Keratinocyte (primary cell): ENCODE measurements at regions not wholly inside any gene's neighbourhood (a gene's known extent, or its start where the extent isn't known, plus 50 kb on each side); places are given as distances from the start of the nearest gene placed in this dataset.

Experiments used
- EZH2 ChIP-seq: IDR thresholded peaks from one replicate; pipeline ENCODE4 v1.6.1; 2012; ENCODE audit warnings: inconsistent platforms, mild to moderate bottlenecking, low read length, moderate library complexity
- TF ChIP-seq, protein P1 (sequence below), 3 experiments: IDR thresholded peaks in 1 of 3; conservative IDR thresholded peaks in 1 of 3; optimal IDR thresholded peaks in 1 of 3; 2 replicates in 2 of 3; 3 replicates in 1 of 3; pipeline versions ENCODE3 to v1.5.1; 2011; ENCODE audit warnings: low read length in 3 of 3, mild to moderate bottlenecking in 3 of 3, moderate library complexity in 2 of 3, control low read depth in 1 of 3, inconsistent platforms in 1 of 3; ENCODE audit not compliant: insufficient read depth in 2 of 3; ENCODE audit errors: extremely low read depth in 1 of 3

DNA sequence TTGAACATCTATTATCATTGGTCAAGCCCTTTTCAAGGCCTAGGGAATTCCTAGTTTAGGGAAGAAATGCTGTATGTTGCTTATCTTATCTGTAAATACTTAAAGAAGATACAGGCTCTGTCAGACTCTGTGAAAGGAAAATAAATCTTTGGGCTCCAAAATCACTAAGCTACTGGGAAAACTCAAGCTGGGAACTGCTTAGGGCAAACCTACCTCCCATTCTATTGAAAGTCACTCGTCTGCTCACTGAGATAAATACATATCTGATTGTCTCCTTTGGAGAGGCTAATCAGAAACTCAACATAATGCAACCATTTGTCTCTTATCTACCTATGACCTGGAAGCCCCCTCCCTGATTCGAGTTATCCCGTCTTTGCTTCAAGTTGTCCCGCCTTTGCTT lies 108.6 kb upstream of the NDST4 start:
- TF ChIP-seq, protein P1, sequence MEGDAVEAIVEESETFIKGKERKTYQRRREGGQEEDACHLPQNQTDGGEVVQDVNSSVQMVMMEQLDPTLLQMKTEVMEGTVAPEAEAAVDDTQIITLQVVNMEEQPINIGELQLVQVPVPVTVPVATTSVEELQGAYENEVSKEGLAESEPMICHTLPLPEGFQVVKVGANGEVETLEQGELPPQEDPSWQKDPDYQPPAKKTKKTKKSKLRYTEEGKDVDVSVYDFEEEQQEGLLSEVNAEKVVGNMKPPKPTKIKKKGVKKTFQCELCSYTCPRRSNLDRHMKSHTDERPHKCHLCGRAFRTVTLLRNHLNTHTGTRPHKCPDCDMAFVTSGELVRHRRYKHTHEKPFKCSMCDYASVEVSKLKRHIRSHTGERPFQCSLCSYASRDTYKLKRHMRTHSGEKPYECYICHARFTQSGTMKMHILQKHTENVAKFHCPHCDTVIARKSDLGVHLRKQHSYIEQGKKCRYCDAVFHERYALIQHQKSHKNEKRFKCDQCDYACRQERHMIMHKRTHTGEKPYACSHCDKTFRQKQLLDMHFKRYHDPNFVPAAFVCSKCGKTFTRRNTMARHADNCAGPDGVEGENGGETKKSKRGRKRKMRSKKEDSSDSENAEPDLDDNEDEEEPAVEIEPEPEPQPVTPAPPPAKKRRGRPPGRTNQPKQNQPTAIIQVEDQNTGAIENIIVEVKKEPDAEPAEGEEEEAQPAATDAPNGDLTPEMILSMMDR (optimal IDR thresholded peaks at IDR 0.05 in 1 of 3, IDR thresholded peaks at IDR 0.05 in 1 of 3, conservative IDR thresholded peaks at IDR 0.05 in 1 of 3; ENCODE audit: extremely low read depth in 1 of 3, insufficient read depth in 2 of 3, low read length in 3 of 3), result no peak
- TF ChIP-seq EZH2, result no peak
